ENCODE measurements at regions not wholly inside any gene's neighbourhood (a gene's known extent, or its start where the extent isn't known, plus 50 kb on each side); places are given as distances from the start of the nearest gene placed in this dataset.

GRCh38 chr10:78752708-78753107 is 316.1 kb upstream of the ZMIZ1 start:
- no peak overlapping the region for H3K27ac ChIP-seq
- peaks cover 2% of the 10 kb centered on the region for H3K4me1 ChIP-seq (ENCODE audit: insufficient read depth)
- TF ChIP-seq EP300 (IDR thresholded peaks at IDR 0.05) (no peak), CTCF (IDR thresholded peaks at IDR 0.05) (no peak), POLR2A (IDR thresholded peaks at IDR 0.05) (no peak)
- WGBS, 3 donors = 83 to 92% (median 89%) methylated on average over 4 of the region's 4 CpGs
- intact Hi-C loops (cut with DNase I) = no loop called here
- DNase-seq = no peak
- no peaks in the 10 kb centered on the region for H3K36me3 ChIP-seq
- H3K9me3 ChIP-seq = no peaks in the 10 kb centered on the region
- H3K4me3 ChIP-seq = no peak overlapping the region
- H3K27me3 ChIP-seq = no peaks in the 10 kb centered on the region

GRCh38 chr10:78754269-78755062 is 314.3 kb upstream of the ZMIZ1 start:
- Histone ChIP-seq H3K27me3 (no peaks in the 10 kb centered on the region), H3K27ac (no peak overlapping the region), H3K9me3 (no peaks in the 10 kb centered on the region), H3K4me1 (ENCODE audit: insufficient read depth) (peaks cover 2% of the 10 kb centered on the region), H3K4me3 (no peak overlapping the region), H3K36me3 (no peaks in the 10 kb centered on the region)
- TF ChIP-seq POLR2A (IDR thresholded peaks at IDR 0.05) (no peak), CTCF (IDR thresholded peaks at IDR 0.05) (no peak), EP300 (IDR thresholded peaks at IDR 0.05) (no peak)
- 51 to 56% (median 53%) methylated on average over 11 of the region's 11 CpGs for WGBS, 3 donors
- intact Hi-C loops (cut with DNase I) = no loop called here
- no peak for DNase-seq

- Histone ChIP-seq H3K4me1 (ENCODE audit: insufficient read depth) (peaks cover 2% of the 10 kb centered on the region), H3K9me3 (no peaks in the 10 kb centered on the region), H3K27ac (no peak overlapping the region), H3K27me3 (no peaks in the 10 kb centered on the region), H3K36me3 (no peaks in the 10 kb centered on the region), H3K4me3 (no peak overlapping the region)
- DNase-seq = no peak
- WGBS, 3 donors = 82 to 83% (median 82%) methylated on average over 12 of the region's 12 CpGs
- TF ChIP-seq POLR2A (IDR thresholded peaks at IDR 0.05) (no peak), EP300 (IDR thresholded peaks at IDR 0.05) (no peak), CTCF (IDR thresholded peaks at IDR 0.05) (no peak)
- intact Hi-C loops (cut with DNase I) = no loop called here
These were observed 313.6 kb upstream of the ZMIZ1 start for GRCh38 chr10:78755063-78755701.

GRCh38 chr10:78755877-78756455 is 312.8 kb upstream of the ZMIZ1 start:
- H3K36me3 ChIP-seq = no peaks in the 10 kb centered on the region
- H3K27me3 ChIP-seq = no peaks in the 10 kb centered on the region
- no peak overlapping the region for H3K27ac ChIP-seq
- TF ChIP-seq CTCF (IDR thresholded peaks at IDR 0.05) (no peak), POLR2A (IDR thresholded peaks at IDR 0.05) (no peak), EP300 (IDR thresholded peaks at IDR 0.05) (no peak)
- DNase-seq = no peak
- no peak overlapping the region for H3K4me3 ChIP-seq
- intact Hi-C loops (cut with DNase I) = no loop called here
- H3K4me1 ChIP-seq (ENCODE audit: insufficient read depth) = peaks cover 2% of the 10 kb centered on the region
- 56 to 73% (median 63%) methylated on average over 3 of the region's 3 CpGs for WGBS, 3 donors
- no peaks in the 10 kb centered on the region for H3K9me3 ChIP-seq
